ENCODE measurements at regions not wholly inside any gene's neighbourhood (a gene's known extent, or its start where the extent isn't known, plus 50 kb on each side); places are given as distances from the start of the nearest gene placed in this dataset.
"Not testable (repeated sequence)": the region's sequence is repeated elsewhere in the genome, so short reads cannot be mapped to it uniquely, and the experiment has no call there.

- no peak overlapping the region for H3K27ac Mint-ChIP-seq (ENCODE audit: unreplicated experiment)
- H3K4me1 Mint-ChIP-seq = peaks cover 4% of the 10 kb centered on the region
- TF ChIP-seq, protein P1, sequence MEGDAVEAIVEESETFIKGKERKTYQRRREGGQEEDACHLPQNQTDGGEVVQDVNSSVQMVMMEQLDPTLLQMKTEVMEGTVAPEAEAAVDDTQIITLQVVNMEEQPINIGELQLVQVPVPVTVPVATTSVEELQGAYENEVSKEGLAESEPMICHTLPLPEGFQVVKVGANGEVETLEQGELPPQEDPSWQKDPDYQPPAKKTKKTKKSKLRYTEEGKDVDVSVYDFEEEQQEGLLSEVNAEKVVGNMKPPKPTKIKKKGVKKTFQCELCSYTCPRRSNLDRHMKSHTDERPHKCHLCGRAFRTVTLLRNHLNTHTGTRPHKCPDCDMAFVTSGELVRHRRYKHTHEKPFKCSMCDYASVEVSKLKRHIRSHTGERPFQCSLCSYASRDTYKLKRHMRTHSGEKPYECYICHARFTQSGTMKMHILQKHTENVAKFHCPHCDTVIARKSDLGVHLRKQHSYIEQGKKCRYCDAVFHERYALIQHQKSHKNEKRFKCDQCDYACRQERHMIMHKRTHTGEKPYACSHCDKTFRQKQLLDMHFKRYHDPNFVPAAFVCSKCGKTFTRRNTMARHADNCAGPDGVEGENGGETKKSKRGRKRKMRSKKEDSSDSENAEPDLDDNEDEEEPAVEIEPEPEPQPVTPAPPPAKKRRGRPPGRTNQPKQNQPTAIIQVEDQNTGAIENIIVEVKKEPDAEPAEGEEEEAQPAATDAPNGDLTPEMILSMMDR (conservative IDR thresholded peaks at IDR 0.05) = no peak
- H3K4me3 Mint-ChIP-seq = no peak overlapping the region
- DNase-seq (ENCODE audit: low read depth, low spot score) = no peak
- H3K27me3 Mint-ChIP-seq (ENCODE audit: low read depth) = no peaks in the 10 kb centered on the region
- peaks cover 3% of the 10 kb centered on the region for H3K36me3 Mint-ChIP-seq (ENCODE audit: low read depth)
- H3K9me3 Mint-ChIP-seq = peaks cover 7% of the 10 kb centered on the region
Observed at GRCh38 chr17:62139141-62139540, 74.1 kb upstream of the MED13 start.

DNA sequence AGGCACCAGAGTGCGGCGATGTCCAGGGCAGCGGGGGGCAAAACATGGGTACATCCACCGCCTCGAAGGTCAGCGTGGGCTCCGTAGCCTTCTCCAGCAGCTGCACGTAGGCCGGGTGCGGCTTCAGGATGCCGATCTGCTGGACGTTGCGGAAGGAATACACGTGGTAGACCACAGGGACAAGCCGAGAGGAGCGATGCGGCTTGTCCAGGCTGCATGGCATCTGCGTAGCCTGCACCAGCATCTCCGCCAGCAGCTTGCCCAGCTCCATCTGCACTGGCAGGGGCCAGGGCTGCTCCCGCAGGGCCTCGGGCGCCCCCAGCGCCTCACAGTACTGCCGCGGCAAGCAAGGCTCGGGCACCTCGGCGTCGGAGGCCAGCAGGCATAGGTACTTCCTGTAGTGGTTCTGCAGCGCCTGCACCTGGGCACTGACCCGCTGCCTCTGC is 73.6 kb upstream of the MED13 start:
- H3K27me3 Mint-ChIP-seq (ENCODE audit: low read depth); H3K36me3 Mint-ChIP-seq (ENCODE audit: low read depth); H3K4me1 Mint-ChIP-seq; DNase-seq (ENCODE audit: low read depth, low spot score); H3K9me3 Mint-ChIP-seq; H3K27ac Mint-ChIP-seq (ENCODE audit: unreplicated experiment); H3K4me3 Mint-ChIP-seq: not testable (repeated sequence)

GRCh38 chr17:62137734-62138624 is 72.9 kb upstream of the MED13 start:
- not testable (repeated sequence) for H3K4me3 Mint-ChIP-seq; H3K4me1 Mint-ChIP-seq; H3K27me3 Mint-ChIP-seq (ENCODE audit: low read depth); H3K27ac Mint-ChIP-seq (ENCODE audit: unreplicated experiment); H3K9me3 Mint-ChIP-seq; DNase-seq (ENCODE audit: low read depth, low spot score); H3K36me3 Mint-ChIP-seq (ENCODE audit: low read depth)

DNA sequence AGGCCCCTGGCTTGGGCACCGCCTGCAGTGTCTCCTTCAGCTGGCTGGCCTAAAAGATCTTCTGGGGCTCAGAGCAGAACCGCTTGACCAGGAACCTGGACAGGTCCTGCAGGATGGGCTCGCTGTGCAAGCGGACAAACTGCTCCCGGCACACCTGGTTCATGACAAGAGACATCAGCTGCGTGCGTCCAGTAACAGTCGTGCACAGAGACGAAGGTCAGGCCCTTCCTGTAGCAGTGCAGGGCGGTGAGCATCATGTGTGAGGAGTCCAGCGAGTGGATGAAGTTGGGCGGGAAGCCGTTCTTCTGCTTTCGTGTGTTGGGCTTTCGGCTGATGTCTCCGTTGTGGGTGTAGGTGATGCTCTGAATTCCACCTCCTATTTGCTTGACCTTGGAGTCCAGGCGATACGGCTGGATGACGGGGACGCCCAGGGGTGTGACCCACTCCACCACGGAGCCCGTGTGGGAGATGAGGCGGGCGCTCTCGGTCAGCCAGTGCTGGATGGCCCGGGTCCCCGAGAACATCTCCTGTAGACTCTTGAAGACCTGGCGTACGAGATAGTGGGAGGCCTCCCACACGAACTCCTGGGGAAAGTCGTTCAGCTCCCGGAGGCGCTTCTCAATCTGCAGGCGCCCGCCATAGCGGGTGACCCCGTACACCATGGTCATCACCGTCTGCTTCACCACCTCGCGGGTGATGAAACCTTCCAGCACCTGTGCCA is 72.1 kb upstream of the MED13 start:
- H3K27me3 Mint-ChIP-seq (ENCODE audit: low read depth); H3K4me3 Mint-ChIP-seq; DNase-seq (ENCODE audit: low read depth, low spot score); H3K36me3 Mint-ChIP-seq (ENCODE audit: low read depth); H3K27ac Mint-ChIP-seq (ENCODE audit: unreplicated experiment); H3K4me1 Mint-ChIP-seq; H3K9me3 Mint-ChIP-seq: not testable (repeated sequence)

DNA sequence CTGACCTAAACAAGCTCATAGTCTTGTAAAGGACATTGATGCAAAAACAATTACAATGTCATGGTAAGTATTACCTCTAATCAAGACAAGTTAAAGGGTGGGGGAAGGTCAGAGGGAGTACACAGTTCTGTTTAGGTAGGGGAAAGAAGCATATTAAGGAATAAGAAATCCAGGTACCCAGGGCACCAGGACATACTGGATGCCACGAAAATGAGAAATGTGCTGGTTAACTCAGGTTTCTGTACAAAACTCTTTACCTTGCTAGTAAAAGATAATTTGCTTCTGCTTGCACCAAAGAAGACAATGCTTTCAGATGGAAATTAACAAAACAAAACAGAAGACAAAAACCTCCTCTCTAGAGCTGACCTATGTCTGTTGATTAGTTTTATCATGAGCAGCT is 70.7 kb upstream of the MED13 start:
- peaks cover 3% of the 10 kb centered on the region for H3K36me3 Mint-ChIP-seq (ENCODE audit: low read depth)
- H3K4me3 Mint-ChIP-seq = no peak overlapping the region
- TF ChIP-seq, protein P1 (conservative IDR thresholded peaks at IDR 0.05) = no peak
- peaks cover 3% of the 10 kb centered on the region for H3K9me3 Mint-ChIP-seq
- no peaks in the 10 kb centered on the region for H3K27me3 Mint-ChIP-seq (ENCODE audit: low read depth)
- DNase-seq (ENCODE audit: low read depth, low spot score) = no peak
- H3K27ac Mint-ChIP-seq (ENCODE audit: unreplicated experiment) = no peak overlapping the region
- no peaks in the 10 kb centered on the region for H3K4me1 Mint-ChIP-seq

DNA sequence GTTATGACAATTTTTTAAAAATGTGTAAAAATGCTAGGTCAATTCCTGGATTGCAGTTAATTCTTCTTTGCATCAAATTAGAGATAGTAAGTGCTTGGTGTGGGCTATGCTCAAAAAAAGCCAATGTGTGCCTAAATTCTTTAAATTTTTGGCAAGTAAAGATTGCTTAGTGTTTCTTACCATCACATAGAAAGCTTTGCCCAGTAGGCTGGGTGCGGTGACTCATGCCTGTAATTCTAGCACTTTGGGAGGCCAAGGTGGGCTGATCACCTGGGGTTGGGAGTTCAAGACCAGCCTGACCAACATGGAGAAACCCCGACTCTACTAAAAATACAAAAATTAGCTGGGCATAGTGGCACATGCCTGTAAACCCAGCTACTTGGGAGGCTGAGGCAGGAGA is 70.0 kb upstream of the MED13 start:
- H3K36me3 Mint-ChIP-seq (ENCODE audit: low read depth); H3K27me3 Mint-ChIP-seq (ENCODE audit: low read depth); H3K27ac Mint-ChIP-seq (ENCODE audit: unreplicated experiment); DNase-seq (ENCODE audit: low read depth, low spot score); H3K4me1 Mint-ChIP-seq; H3K9me3 Mint-ChIP-seq; H3K4me3 Mint-ChIP-seq: not testable (repeated sequence)

DNA sequence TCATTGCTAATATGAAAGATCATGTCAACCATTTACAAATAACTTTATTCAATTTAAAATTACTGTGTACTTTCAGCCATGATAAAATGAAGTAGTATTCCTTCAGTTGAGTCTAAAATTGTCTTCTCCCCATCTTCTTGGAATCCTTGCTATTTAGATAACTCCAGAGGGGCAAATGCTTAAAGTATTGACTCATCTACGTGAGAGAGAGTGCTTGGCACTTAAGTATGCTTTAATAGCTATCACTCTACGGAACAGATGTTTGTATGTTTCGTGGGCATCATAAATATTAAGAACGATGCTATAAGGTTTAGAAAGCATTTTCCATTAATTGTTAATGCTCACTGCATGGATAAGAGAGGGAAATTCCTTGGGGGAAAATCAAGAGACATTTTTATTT is 69.3 kb upstream of the MED13 start:
- H3K4me1 Mint-ChIP-seq = no peaks in the 10 kb centered on the region
- no peak overlapping the region for H3K27ac Mint-ChIP-seq (ENCODE audit: unreplicated experiment)
- TF ChIP-seq, protein P1 (conservative IDR thresholded peaks at IDR 0.05) = no peak

GRCh38 chr17:62131271-62131670 is 66.2 kb upstream of the MED13 start:
- not testable (repeated sequence) for H3K4me1 Mint-ChIP-seq; H3K27me3 Mint-ChIP-seq (ENCODE audit: low read depth); H3K4me3 Mint-ChIP-seq; H3K9me3 Mint-ChIP-seq; H3K36me3 Mint-ChIP-seq (ENCODE audit: low read depth); DNase-seq (ENCODE audit: low read depth, low spot score); H3K27ac Mint-ChIP-seq (ENCODE audit: unreplicated experiment)

More for the DNA sequence above, 69.3 kb upstream of the MED13 start:
- Mint-ChIP-seq H3K36me3 (ENCODE audit: low read depth) (no peaks in the 10 kb centered on the region), H3K9me3 (no peaks in the 10 kb centered on the region), H3K4me3 (no peak overlapping the region), H3K27me3 (ENCODE audit: low read depth) (no peaks in the 10 kb centered on the region)
- no peak for DNase-seq (ENCODE audit: low read depth, low spot score)

Measured in neural crest cell (in vitro differentiated cells).